Breast epithelium (tissue), 4 donors: ENCODE measurements at regions not wholly inside any gene's neighbourhood (a gene's known extent, or its start where the extent isn't known, plus 50 kb on each side); places are given as distances from the start of the nearest gene placed in this dataset.

Experiments used
- DNase-seq, 2 donors: peaks; one replicate each; pipeline ENCODE4 v3.0.0-alpha.2; 2019; ENCODE audit warnings: low spot score in 2 of 2
- H3K27ac ChIP-seq, 2 donors: fragments of 200-600 bp; sonication (generic) in 1 of 2; one replicate each; pipeline ENCODE4 v1.5.1; 2016 to 2019; ENCODE audit warnings: mild to moderate bottlenecking in 1 of 2
- H3K27me3 ChIP-seq, 2 donors: fragments of 200-600 bp; sonication (generic) in 1 of 2; one replicate each; pipeline versions ENCODE4 v1.5.1 to v1.6.0; 2017 to 2019; ENCODE audit warnings: control low read depth in 1 of 2, mild to moderate bottlenecking in 1 of 2
- H3K36me3 ChIP-seq: fragments of 200-600 bp; one replicate; pipeline ENCODE4 v1.5.1; 2019
- H3K4me1 ChIP-seq, 2 donors: fragments of 200-600 bp; sonication (generic); one replicate each; pipeline ENCODE4 v1.5.1; 2016 to 2019; ENCODE audit warnings: control low read depth in 1 of 2
- H3K4me3 ChIP-seq, 3 donors: fragments of 200-600 bp; sonication (generic); 1 replicate in 2 of 3; 2 replicates in 1 of 3; pipeline ENCODE4 v1.5.1; 2016 to 2019; ENCODE audit warnings: mild to moderate bottlenecking in 3 of 3, moderate library complexity in 2 of 3
- H3K9me3 ChIP-seq, 2 donors: fragments of 200-600 bp; sonication (generic) in 1 of 2; one replicate each; pipeline ENCODE4 v1.5.1; 2016 to 2019; ENCODE audit warnings: control low read depth in 1 of 2
- CTCF ChIP-seq, 3 donors: fragments of 450-650 bp; IDR thresholded peaks; one replicate each; pipeline ENCODE4 v1.5.1; 2016 to 2017; ENCODE audit warnings: antibody characterized with exemption in 3 of 3, mild to moderate bottlenecking in 3 of 3, moderate library complexity in 3 of 3
- POLR2A ChIP-seq: fragments of 450-650 bp; IDR thresholded peaks from one replicate; pipeline ENCODE4 v1.6.1; 2016; ENCODE audit warnings: antibody characterized with exemption, mild to moderate bottlenecking, moderate library complexity
- POLR2AphosphoS5 ChIP-seq, 3 donors: sonication (generic); formaldehyde crosslinking; IDR thresholded peaks; one replicate each; pipeline ENCODE4 v1.6.1; 2017; ENCODE audit warnings: antibody characterized with exemption in 3 of 3
- intact Hi-C: fragments of 100-400 bp; cut with DNase I; formaldehyde crosslinking; loops from one replicate; pipeline ENCODE4 v1.15.1; 2023; ENCODE audit warnings: low total_unique reads

- TF ChIP-seq POLR2A (no peak), CTCF (IDR thresholded peaks at IDR 0.05) (no peak)
- no peak for DNase-seq
- intact Hi-C loops, result no loop called here
- H3K4me1 ChIP-seq, result no peaks in the 10 kb centered on the region
- H3K9me3 ChIP-seq, result no peaks in the 10 kb centered on the region
- H3K36me3 ChIP-seq, result no peaks in the 10 kb centered on the region
- H3K27ac ChIP-seq, result no peak overlapping the region
- H3K27me3 ChIP-seq, result no peaks in the 10 kb centered on the region
- H3K4me3 ChIP-seq, result no peak overlapping the region
These were observed 259.1 kb downstream of the TDRD15 start for GRCh38 chr2:21382701-21383520.

GRCh38 chr2:21386666-21387065 lies 262.9 kb downstream of the TDRD15 start:
- Histone ChIP-seq H3K4me3 (no peak overlapping the region), H3K4me1 (no peaks in the 10 kb centered on the region), H3K27me3 (no peaks in the 10 kb centered on the region), H3K36me3 (no peaks in the 10 kb centered on the region), H3K9me3 (no peaks in the 10 kb centered on the region), H3K27ac (no peak overlapping the region)
- no peak for DNase-seq
- TF ChIP-seq POLR2A (no peak), POLR2AphosphoS5 (IDR thresholded peaks at IDR 0.05) (no peak), CTCF (IDR thresholded peaks at IDR 0.05) (no peak)
- intact Hi-C loops, result no loop called here

- no peak overlapping the region for H3K27ac ChIP-seq
- H3K36me3 ChIP-seq, result no peaks in the 10 kb centered on the region
- no peaks in the 10 kb centered on the region for H3K27me3 ChIP-seq
- intact Hi-C loops, result no loop called here
- H3K9me3 ChIP-seq, result no peaks in the 10 kb centered on the region
- TF ChIP-seq CTCF (IDR thresholded peaks at IDR 0.05), result no peak
- no peak for TF ChIP-seq POLR2A
- TF ChIP-seq POLR2AphosphoS5 (IDR thresholded peaks at IDR 0.05), result no peak
- no peak for DNase-seq
- H3K4me1 ChIP-seq, result no peaks in the 10 kb centered on the region
- no peak overlapping the region for H3K4me3 ChIP-seq
These were observed 268.9 kb downstream of the TDRD15 start for GRCh38 chr2:21392649-21393048.

- Histone ChIP-seq H3K36me3 (no peaks in the 10 kb centered on the region), H3K9me3 (no peaks in the 10 kb centered on the region), H3K27me3 (no peaks in the 10 kb centered on the region), H3K4me1 (no peaks in the 10 kb centered on the region), H3K4me3 (no peak overlapping the region), H3K27ac (no peak overlapping the region)
- TF ChIP-seq POLR2AphosphoS5 (IDR thresholded peaks at IDR 0.05) (no peak), CTCF (IDR thresholded peaks at IDR 0.05) (no peak), POLR2A (no peak)
- intact Hi-C loops, result no loop called here
- DNase-seq, result no peak
These were observed 269.4 kb downstream of the TDRD15 start for GRCh38 chr2:21393173-21393572.

GRCh38 chr2:21395366-21395765 lies 271.6 kb downstream of the TDRD15 start:
- Histone ChIP-seq H3K27me3 (no peaks in the 10 kb centered on the region), H3K36me3 (no peaks in the 10 kb centered on the region), H3K27ac (no peak overlapping the region), H3K9me3 (no peaks in the 10 kb centered on the region), H3K4me1 (no peaks in the 10 kb centered on the region), H3K4me3 (no peak overlapping the region)
- DNase-seq, result no peak
- intact Hi-C loops, result no loop called here
- no peak for TF ChIP-seq CTCF (IDR thresholded peaks at IDR 0.05)
- TF ChIP-seq POLR2AphosphoS5 (IDR thresholded peaks at IDR 0.05), result no peak
- no peak for TF ChIP-seq POLR2A
